Breast epithelium (tissue), 3 donors: ENCODE measurements at regions not wholly inside any gene's neighbourhood (a gene's known extent, or its start where the extent isn't known, plus 50 kb on each side); places are given as distances from the start of the nearest gene placed in this dataset.

Source experiments
- CTCF ChIP-seq, 3 donors: fragments of 450-650 bp; IDR thresholded peaks; one replicate each; pipeline ENCODE4 v1.5.1; 2016 to 2017; ENCODE audit warnings: antibody characterized with exemption in 3 of 3, mild to moderate bottlenecking in 3 of 3, moderate library complexity in 3 of 3
- POLR2A ChIP-seq: fragments of 450-650 bp; IDR thresholded peaks from one replicate; pipeline ENCODE4 v1.6.1; 2016; ENCODE audit warnings: antibody characterized with exemption, mild to moderate bottlenecking, moderate library complexity

GRCh38 chr15:36108541-36108940, 470.9 kb upstream of the CDIN1 start:
- TF ChIP-seq CTCF (IDR thresholded peaks at IDR 0.05) (no peak), POLR2A (no peak)
